ENCODE measurements at regions not wholly inside any gene's neighbourhood (a gene's known extent, or its start where the extent isn't known, plus 50 kb on each side); places are given as distances from the start of the nearest gene placed in this dataset.
"Not testable (repeated sequence)": the region's sequence is repeated elsewhere in the genome, so short reads cannot be mapped to it uniquely, and the experiment has no call there.

DNA sequence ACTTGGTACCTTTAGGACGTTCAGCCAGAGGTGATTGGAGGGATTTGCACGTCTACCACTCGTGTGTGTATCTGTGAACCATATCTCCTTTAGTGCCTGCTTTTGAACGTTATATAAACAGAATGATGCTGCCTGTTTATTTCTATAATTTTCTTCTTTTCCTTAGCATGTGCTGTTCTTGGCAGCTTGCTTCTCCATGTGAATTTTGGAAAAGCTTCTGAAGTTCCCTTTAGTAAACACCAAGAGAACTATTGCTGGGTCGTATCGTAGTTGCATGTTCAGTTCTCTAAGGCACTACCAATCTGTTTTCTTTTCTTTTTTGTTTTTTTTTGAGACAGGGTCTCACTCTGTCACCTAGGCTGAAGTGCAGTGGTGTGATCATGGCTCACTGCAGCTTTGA lies 73.8 kb upstream of the FANCC start:
- not testable (repeated sequence) for DNase-seq

- no peak for DNase-seq
Observed at GRCh38 chr9:95389373-95389772, 71.9 kb upstream of the FANCC start.

- no peak for DNase-seq
Observed at GRCh38 chr9:95386843-95387242, 69.3 kb upstream of the FANCC start.

DNA sequence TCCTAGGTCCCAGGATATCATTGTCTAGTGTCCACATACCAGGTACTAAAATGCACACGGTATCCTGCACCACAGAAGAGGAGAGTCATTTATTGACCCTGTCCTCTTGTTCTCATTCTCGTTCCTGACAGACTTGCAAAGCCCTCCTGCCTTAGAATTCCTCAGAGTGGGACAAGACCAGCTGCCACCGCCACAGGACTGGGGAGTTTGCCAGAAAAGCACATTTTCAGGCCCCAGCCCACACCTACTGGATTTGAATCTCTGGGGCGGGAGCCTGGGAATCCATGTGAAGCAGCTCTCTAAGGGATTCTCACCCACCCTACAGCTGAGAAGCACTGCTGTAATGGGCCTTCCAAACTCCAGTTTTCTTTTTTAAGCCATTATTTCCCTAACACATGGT lies 68.0 kb upstream of the FANCC start:
- no peak for DNase-seq

GRCh38 chr9:95383845-95384244 lies 66.3 kb upstream of the FANCC start:
- DNase-seq = no peak

DNA sequence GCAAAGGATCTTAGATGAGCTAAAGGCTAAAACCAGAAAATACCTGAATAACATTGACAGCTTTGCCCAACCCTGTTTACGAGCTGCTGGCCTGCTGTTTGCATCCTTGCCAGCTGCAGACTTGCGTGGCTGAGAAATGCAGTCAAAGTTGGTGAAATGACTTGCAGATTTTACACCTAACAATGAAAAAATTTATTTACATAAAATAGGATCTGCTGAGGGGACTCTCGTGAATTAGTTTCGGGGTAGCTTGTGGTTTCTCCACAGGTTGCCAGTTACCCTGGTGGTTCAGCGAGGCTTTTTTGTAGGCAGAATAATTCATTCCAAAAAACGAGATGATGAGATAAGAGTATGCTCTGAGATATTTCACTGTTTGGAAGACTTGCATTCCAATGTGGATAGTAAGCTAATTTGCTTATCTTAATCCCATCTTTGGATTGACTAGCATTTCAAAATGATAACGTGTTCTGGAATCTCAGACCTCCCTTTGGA lies 65.7 kb upstream of the FANCC start:
- DNase-seq = peak; percentile 14

GRCh38 chr9:95382433-95382832 lies 64.9 kb upstream of the FANCC start:
- peak; percentile 27 for DNase-seq

DNA sequence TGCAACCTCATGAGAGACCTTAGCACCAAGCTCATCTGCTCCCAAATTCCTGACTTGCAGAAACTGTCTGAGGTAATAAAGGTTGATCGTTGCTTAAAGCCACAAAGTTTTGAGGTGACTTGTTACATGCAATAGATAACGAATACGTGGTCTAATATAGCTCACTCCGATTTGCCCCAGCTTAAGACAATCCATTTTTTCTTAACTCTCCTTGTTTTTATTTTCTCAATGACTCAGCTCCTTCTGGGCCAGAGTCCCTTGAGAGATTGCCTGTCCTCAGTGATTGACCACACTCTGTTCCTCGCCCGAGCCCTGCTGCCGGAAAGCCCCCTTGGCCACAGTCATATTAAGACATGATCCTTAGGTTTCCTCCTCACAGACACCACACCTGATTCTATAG lies 63.7 kb upstream of the FANCC start:
- DNase-seq = no peak

DNA sequence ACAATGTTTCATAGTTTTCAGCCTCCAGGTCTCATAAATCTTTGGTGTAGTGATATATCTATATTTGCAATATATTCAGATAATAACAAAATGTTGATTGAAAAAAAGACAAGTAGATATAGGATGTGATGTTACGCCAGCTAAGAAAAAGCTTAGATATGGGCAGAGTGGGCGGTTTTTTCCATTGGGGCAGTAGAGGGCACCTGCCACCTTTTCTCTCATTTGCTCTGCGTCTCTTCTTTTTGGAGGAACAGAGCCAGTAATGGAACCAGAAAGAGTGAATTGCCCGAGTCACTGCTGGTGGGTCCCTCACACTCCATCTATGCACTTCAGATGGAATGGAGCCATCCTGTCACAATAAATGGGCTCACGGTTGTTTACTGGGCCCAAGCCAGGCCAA lies 62.1 kb upstream of the FANCC start:
- no peak for DNase-seq

GRCh38 chr9:95373782-95374487 lies 56.4 kb upstream of the FANCC start:
- DNase-seq = no peak

DNA sequence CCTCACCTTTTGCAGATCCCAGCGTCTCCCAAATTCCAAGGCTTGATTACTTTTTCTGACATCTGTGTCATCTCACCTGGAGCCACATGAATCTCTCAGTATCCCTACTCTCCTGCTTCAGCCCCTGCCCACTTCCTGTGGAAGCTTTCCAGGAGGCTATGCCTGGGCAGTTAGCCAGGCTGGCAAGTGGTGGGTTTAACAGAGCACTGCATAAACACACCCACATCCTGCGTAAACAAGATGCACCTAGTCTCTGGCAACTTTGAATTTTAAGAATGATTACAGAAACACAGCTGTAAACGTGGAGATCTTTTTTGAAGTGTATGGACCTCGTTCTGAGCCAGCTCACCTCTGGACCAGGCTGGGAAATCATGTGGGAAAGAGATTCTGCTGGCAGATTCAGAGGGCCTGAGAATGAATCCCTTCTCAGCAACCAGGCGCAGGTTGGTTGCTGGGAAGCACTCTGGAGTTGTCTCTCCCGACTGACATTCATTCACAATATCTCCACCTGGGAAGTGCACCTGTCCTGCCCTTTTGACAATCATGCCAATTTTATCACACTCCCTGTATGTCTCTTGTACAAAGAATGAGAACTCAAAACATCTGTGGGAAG lies 55.7 kb upstream of the FANCC start:
- no peak for DNase-seq

DNA sequence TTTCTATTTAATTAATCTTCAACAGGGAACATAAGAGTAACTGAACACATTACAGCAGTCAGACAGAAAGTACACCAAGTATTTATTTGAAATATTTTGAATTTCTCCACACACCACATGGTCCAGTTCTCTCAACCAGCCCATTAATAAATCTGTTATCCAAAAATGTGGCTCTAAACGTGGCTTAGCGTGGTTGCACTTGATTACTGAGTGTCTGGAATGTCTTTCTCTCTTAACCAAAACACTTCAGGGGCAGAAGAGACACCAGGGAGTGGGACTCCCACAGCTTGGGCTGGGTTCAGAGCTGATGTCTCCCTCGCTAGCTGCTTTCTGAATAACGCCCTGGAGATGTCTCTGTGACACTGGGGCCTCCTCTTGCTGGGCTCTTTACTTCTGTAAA lies 52.6 kb upstream of the FANCC start:
- DNase-seq = no peak

DNA sequence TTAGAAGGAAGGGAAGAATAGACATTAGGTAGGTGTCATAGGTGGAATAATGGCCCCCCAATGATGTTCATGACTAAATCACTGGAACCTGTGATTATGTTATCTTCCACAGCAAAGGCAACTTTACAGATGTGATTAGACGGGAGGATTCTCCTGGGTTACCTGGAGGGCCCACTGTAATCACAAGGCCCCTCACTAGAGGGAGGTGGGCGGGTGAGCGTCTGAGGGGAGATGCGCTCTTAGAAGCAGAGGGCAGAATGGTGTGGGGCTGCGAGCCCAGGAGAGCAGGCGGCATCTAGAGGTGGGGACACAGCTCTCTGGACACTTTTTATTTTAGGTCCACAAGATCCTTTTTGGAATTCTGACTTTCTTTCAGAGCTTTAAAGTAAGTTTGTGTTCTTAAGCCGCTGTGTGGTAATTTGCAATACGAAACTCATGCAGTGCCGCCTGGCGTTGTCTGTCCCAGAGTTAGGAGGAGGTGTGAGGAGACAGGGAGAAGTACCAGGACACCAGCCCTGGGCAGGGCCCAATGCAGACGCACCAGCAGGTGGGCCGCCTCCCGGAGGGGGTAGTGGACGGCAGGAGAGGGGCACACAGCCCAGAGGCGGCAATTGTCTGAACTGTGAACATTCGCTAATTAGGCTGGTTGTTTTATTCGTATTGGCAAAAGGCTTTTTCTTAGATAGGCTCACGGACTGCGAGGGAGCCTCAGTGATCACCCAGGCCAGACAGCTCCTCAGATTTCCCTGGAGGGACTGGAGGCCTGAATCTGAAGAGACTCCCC lies 51.1 kb upstream of the FANCC start:
- no peak for DNase-seq

Measured in NCI-H82 (cell line).